Fibroblast of lung (primary cell): ENCODE measurements at regions not wholly inside any gene's neighbourhood (a gene's known extent, or its start where the extent isn't known, plus 50 kb on each side); places are given as distances from the start of the nearest gene placed in this dataset.

Experiments
- CTCF ChIP-seq, 2 donors: IDR thresholded peaks in 1 of 2; conservative IDR thresholded peaks in 1 of 2; 1 replicate in 1 of 2; 2 replicates in 1 of 2; pipeline ENCODE4 v1.5.1; 2011 to 2012; ENCODE audit warnings: low read length in 2 of 2, control low read depth in 1 of 2, inconsistent platforms in 1 of 2, low read depth in 1 of 2, mild to moderate bottlenecking in 1 of 2
- EZH2 ChIP-seq: IDR thresholded peaks from 2 replicates; pipeline ENCODE4 v1.5.1; 2012; ENCODE audit warnings: low read length, control low read depth, mild to moderate bottlenecking; ENCODE audit errors: missing control alignments

- no peak for TF ChIP-seq CTCF (conservative IDR thresholded peaks at IDR 0.05 in 1 of 2, IDR thresholded peaks at IDR 0.05 in 1 of 2; ENCODE audit: low read depth in 1 of 2, low read length in 2 of 2)
- TF ChIP-seq EZH2: no peak
These were observed 827.7 kb downstream of the MAFB start for GRCh38 chr20:39861381-39861780.
